ENCODE measurements at regions not wholly inside any gene's neighbourhood (a gene's known extent, or its start where the extent isn't known, plus 50 kb on each side); places are given as distances from the start of the nearest gene placed in this dataset.
"Not testable (repeated sequence)": the region's sequence is repeated elsewhere in the genome, so short reads cannot be mapped to it uniquely, and the experiment has no call there.

DNA sequence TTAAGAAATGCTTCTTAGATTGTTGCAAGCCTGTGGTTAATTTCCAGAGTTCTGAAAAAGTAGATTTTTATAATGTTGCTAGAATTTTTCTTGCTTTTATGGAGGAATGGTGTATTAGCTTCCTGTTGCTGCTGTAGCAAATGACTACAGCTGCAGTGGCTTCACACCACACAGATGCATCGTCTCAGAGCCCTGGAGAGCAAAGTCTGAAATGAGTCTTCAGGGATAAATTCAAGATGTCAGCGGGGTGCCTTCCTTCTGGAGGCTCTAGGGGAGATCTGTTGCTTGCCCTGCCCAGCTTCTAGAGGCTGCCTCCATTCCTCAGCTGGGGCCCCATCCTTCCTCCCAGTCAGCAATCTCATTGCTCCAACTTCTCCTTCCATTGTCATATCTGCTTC, 187.8 kb downstream of the ZNF516 start:
- no peak for DNase-seq (ENCODE audit: low read depth)

DNA sequence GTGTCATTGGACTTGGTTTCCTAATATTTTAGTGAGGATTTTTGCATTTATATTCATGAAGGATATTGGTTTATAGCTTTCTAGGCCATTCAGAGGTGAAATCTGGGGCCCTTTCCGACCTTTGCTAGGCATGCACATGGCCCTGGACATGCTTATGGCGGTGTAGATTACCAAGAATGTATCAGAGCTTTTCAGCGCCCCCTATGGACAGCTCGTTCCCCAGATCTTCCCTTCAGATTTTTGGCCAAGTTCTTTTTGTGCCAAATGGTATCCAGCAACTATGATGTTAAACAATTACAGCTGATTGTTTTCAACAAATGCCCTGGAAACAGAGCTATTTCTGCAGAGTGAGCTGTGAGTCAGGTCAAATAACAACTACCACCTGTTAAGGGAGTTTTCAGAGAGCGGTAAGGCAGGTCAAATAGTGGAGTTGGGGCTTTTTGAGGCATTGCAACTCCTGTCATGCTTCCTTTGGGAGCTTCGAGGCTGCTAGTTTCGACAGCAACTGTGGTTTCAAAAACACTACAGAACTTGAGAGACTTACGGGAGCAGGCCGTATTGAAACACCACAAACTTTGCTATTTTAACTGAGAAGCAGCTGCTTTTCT, 188.3 kb downstream of the ZNF516 start:
- peak; percentile 49 for DNase-seq (ENCODE audit: low read depth)

- DNase-seq (ENCODE audit: low read depth): no peak
Measured at GRCh38 chr18:76285866-76286265, 209.2 kb downstream of the ZNF516 start.

DNA sequence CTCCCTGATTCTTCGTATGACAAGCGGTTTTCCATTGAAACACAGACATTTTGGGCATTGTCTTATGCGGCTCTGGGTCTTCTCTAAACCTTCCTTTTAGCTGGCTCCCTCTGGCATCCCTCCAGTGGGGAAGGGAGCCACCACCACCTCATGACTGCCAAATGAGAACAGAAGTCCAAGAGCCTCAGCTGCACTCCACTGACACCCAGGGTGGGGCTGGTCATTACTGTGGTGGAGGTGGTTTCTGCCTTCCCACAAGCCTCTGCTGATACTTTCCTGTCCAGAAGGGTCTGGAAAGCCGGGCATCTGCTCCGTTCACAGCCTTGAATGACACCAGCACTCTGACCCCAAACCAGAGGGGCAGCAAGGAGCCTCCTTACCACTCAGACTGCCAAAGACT, 213.5 kb downstream of the ZNF516 start:
- peak; percentile 9 for DNase-seq (ENCODE audit: low read depth)

- no peak for DNase-seq (ENCODE audit: low read depth)
Measured at GRCh38 chr18:76277801-76278200, 217.2 kb downstream of the ZNF516 start.

DNA sequence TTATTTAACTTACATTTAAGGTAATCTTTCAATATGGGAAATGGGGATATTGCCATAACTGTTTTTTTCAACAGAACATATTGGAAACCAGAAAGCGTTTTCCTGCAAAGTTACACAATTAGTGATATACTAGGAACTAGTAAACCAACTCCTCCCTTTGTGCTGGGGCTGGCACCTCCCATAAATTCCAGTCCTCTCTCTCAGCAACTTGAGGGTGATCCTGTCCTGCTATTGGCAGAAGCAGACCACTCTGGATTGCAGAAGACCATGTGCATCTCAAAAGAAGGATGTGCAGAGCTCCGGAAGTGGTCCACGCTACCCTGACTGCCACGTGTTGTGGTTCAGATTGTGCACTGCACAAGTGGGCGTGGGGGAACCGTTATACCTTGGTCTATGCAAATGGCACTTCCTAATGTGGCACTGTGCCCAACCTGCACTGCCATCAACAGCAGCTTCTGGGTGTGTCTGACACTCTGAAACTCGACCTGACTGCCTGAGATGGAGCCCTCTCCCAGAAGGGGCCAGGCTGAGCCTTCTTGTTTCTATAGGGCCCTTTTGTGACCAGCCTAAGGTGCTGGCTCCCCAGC, 219.2 kb downstream of the ZNF516 start:
- no peak for DNase-seq (ENCODE audit: low read depth)

DNA sequence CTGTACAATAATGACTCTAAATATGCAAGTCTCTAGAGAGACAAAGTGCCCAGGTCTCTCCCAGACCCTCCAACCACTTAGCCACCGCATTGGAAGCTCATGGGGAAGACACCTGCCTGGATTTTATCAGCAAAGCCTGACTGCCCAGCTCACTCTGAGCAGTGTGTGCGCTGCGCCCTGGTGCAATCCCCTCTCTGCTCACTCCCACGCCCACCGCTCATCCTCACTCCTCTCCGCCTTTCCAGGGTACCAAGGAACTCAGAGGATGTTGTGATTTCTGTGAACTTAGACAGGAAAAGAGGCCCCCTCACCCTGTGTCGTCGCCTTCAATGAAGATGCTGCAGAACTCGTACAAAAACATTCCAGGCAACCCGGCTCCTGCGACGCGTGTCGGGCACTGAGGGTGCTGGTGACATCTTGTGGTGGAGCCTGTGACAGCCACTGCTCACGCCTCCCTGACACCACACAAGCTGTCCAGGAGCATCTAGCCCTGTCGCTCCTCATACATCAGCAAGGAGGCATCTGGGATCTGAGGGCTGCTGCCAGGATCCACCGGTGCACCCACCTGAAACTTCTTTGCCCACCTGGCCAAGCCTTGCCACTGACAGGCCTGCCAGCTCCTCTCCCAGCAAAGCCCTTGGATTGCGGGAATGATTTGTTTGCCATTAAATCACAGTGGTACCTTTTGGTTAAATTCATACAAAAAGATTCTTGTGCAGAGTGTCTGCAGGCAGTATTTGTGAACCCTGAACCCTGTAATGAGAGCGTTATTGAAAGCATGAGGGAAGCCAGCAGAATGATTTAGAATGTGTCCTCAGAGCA, 220.4 kb downstream of the ZNF516 start:
- DNase-seq (ENCODE audit: low read depth): peak; percentile 3

DNA sequence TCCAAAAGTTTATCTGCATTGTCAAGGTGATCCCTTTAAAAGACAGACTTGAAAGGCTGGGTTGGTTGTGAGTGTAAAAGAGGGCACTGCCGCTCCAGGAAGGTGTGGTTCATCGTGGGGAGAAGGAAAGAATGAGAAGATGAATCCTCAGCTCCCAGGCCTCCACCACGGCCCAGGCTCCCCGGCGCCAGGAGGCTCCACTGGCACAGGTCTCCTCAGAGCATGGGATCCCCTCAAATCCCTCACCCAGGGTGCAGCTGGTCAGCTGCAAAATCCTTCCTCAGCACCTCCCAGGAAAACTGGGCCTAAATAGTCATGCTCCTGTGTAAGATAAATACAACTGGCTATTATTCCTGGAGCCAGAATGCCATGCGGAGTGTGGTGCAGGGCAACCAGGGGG, 221.1 kb downstream of the ZNF516 start:
- DNase-seq (ENCODE audit: low read depth): no peak

- DNase-seq (ENCODE audit: low read depth): no peak
Measured at GRCh38 chr18:76273036-76273545, 222.0 kb downstream of the ZNF516 start.

DNA sequence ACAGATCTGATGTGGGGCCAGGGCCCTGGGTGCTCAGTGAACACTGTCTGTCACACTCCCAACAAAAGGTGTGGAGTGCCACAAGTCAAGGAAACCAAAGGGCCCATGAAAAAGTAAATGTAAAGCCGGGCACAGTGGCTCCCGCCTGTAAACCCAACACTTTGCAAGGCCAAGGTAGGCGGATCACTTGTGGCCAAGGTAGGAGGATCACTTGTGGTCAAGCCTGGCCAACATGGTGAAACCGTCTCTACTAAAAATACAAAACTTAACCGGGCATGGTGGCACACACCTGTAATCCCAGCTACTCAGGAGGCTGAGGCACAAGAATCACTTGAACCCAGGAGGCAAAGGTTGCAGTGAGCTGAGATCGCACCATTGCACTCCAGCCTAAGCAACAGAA, 227.6 kb downstream of the ZNF516 start:
- not testable (repeated sequence) for DNase-seq (ENCODE audit: low read depth)

GRCh38 chr18:76266236-76266991, 228.6 kb downstream of the ZNF516 start:
- DNase-seq (ENCODE audit: low read depth): no peak

DNA sequence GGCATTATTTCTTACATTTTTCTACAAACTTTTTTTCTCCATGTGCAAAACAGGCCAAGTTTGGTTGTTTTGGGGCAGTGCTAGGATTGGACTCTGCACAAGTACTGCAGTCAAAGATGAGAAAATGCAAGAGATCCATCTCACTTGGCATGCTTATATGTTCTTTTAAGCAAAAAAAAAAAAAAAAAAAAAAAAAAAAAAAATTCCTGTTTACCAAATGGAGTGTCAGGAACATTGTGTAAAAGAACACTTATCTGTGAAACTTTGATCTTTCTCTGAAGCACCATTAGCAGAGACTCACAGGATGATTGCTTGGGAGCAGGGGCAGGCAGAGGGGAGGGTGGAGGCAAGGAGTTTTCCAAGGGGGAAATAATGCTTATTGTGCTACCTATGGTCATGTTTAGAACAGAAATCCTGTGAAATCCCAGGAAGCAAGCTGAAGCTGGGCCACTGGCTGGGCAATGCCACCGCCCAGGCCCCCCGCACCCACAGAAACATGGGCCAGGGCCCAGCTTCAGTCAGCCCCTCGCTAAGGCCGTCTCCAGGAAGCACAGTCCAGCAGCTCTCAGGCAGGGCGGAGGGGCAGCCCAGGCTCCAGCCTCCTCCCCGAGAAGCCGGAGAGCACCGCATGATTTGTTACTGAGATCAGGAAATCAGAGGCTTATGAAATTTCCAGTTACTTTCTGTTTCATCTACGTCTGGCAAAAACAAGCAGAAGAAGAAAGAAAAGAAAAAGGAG, 229.4 kb downstream of the ZNF516 start:
- DNase-seq (ENCODE audit: low read depth): no peak

DNA sequence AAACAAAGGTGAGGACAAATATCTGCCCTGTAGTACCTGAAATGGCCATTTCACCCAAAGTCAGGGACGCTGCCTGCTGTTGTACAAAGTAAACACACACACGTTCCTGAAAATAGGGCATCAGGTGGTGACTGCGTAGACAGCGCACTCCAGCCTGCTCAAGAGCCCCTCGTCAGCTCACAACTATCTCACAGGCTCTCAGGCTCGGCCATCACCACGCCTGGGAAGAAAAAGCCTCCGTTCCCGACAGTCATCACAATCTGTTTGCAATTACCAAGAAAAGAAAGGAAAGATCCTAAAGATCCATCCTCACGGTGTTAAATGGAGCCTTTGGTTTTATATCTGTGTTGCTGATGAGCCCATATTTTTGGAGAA, 230.2 kb downstream of the ZNF516 start:
- DNase-seq (ENCODE audit: low read depth): no peak

- DNase-seq (ENCODE audit: low read depth): no peak
Measured at GRCh38 chr18:76264198-76264875, 230.7 kb downstream of the ZNF516 start.

- no peak for DNase-seq (ENCODE audit: low read depth)
Measured at GRCh38 chr18:76263046-76264005, 231.7 kb downstream of the ZNF516 start.

DNA sequence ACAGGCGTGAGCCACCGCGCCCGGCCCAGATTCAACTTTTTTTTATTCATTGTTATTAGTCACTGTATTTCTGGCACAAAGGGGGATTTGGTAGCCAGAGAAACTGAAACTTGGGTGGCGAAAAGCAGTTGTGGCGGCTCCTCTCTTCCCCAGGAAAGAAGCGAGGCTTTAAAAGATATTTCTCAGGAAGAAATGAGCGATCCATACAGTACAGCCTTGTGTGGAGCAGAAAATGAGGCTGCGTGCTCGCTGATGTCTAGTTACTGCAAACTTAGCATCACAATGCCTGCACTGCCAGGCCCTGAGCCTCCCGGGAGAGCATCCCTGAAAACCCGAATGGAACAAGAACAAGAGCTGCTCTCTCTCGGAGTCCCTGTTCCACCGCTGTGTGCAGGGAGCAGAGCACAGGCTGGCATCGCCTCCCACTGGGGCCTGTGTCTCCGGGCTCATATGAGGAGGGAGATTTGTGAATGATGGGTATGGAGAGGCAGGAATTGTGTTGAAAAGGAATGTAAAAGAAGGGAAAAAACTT, 234.0 kb downstream of the ZNF516 start:
- no peak for DNase-seq (ENCODE audit: low read depth)

- DNase-seq (ENCODE audit: low read depth): no peak
Measured at GRCh38 chr18:76259711-76260110, 235.3 kb downstream of the ZNF516 start.

GRCh38 chr18:76259096-76259495, 235.9 kb downstream of the ZNF516 start:
- DNase-seq (ENCODE audit: low read depth): no peak

DNA sequence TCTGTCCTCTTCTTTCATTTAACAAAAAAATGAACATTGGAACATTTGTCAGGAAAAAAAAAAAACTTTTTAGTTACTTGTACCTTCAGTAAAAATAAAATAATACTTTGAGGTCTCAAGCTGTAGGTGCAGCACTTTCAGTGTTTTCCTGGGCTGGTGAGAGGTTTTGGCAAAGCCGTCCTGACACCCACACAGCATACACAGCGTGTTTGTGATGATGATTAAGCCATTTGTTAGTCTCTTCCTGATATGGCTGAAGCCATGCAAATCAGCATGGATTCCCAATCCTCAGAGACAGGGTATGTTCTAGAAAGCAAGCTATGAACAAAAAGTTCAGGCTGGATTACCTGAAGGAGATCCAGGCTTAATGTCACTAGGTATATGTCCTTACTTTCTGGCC, 236.8 kb downstream of the ZNF516 start:
- no peak for DNase-seq (ENCODE audit: low read depth)

Data from myocyte (in vitro differentiated cells).